ENCODE measurements at regions not wholly inside any gene's neighbourhood (a gene's known extent, or its start where the extent isn't known, plus 50 kb on each side); places are given as distances from the start of the nearest gene placed in this dataset.

Small RNA genes lying in the stretch of these regions (small RNA-seq; reads per million reads assigned to genes)
- gene AC026403.1, result 0 reads per million in 3 experiments
- 0 to 0.08 (median 0.03) reads per million in 3 experiments for gene RF00561
- gene RN7SKP60, result 0 reads per million in 3 experiments
- gene RNU6-168P, result 0 reads per million in 3 experiments
- 0 reads per million in 3 experiments for gene RNU6-209P
